Fibroblast of the aortic adventitia (primary cell): ENCODE measurements at regions not wholly inside any gene's neighbourhood (a gene's known extent, or its start where the extent isn't known, plus 50 kb on each side); places are given as distances from the start of the nearest gene placed in this dataset.

ENCODE experiments used
- DNase-seq: peaks from one replicate; pipeline ENCODE4 v3.0.0-alpha.2; 2010; ENCODE audit warnings: low read depth
- H3K4me3 ChIP-seq: 2 replicates; pipeline ENCODE4 v1.5.1; 2011; ENCODE audit warnings: low read depth, mild to moderate bottlenecking, control low read depth, low read length, moderate library complexity
- CTCF ChIP-seq: IDR thresholded peaks from 2 replicates; pipeline ENCODE4 v1.5.1; 2011; ENCODE audit warnings: mild to moderate bottlenecking, low read length, control low read depth, inconsistent platforms; ENCODE audit not compliant: insufficient read depth

GRCh38 chr13:109642358-109642757 lies 144.0 kb downstream of the IRS2 start:
- DNase-seq, result no peak
- TF ChIP-seq CTCF, result no peak
- no peak overlapping the region for H3K4me3 ChIP-seq

- no peak overlapping the region for H3K4me3 ChIP-seq
- no peak for TF ChIP-seq CTCF
- no peak for DNase-seq
These were observed 149.6 kb downstream of the IRS2 start for GRCh38 chr13:109636736-109637135.

GRCh38 chr13:109631069-109631468 lies 155.3 kb downstream of the IRS2 start:
- DNase-seq, result no peak
- H3K4me3 ChIP-seq, result no peak overlapping the region
- TF ChIP-seq CTCF, result no peak

GRCh38 chr13:109630271-109630670 lies 156.1 kb downstream of the IRS2 start:
- no peak for DNase-seq
- H3K4me3 ChIP-seq, result no peak overlapping the region
- TF ChIP-seq CTCF, result no peak

GRCh38 chr13:109629737-109630136 lies 156.6 kb downstream of the IRS2 start:
- DNase-seq, result no peak

GRCh38 chr13:109628251-109628699 lies 158.1 kb downstream of the IRS2 start:
- no peak for TF ChIP-seq CTCF
- DNase-seq, result peak; percentile 3
- H3K4me3 ChIP-seq, result no peak overlapping the region

More at GRCh38 chr13:109629737-109630136, 156.6 kb downstream of the IRS2 start:
- H3K4me3 ChIP-seq, result no peak overlapping the region
- TF ChIP-seq CTCF, result no peak

- no peak for TF ChIP-seq CTCF
- no peak overlapping the region for H3K4me3 ChIP-seq
- no peak for DNase-seq
These were observed 158.7 kb downstream of the IRS2 start for GRCh38 chr13:109627649-109628048.
